Stomach (tissue), 8 donors: ENCODE measurements at regions not wholly inside any gene's neighbourhood (a gene's known extent, or its start where the extent isn't known, plus 50 kb on each side); places are given as distances from the start of the nearest gene placed in this dataset.

ENCODE experiments used
- DNase-seq, 2 donors: peaks; one replicate each; pipeline versions ENCODE4 v3.0.0 to v3.0.0-alpha.2; 2013 to 2019
- H3K27ac ChIP-seq, 5 donors: fragments of 200-600 bp in 4 of 5; sonication (generic) in 4 of 5; one replicate each; pipeline ENCODE4 v1.5.1; 2013 to 2019; ENCODE audit warnings: mild to moderate bottlenecking in 1 of 5, moderate library complexity in 1 of 5
- H3K27me3 ChIP-seq, 3 donors: fragments of 200-600 bp; sonication (generic); one replicate each; pipeline ENCODE4 v1.5.1; 2017 to 2019; ENCODE audit warnings: mixed run types in 1 of 3
- H3K36me3 ChIP-seq, 4 donors: fragments of 200-600 bp; sonication (generic); 1 replicate in 3 of 4; 2 replicates in 1 of 4; pipeline ENCODE4 v1.5.1; 2016 to 2019
- H3K4me1 ChIP-seq, 4 donors: fragments of 200-600 bp; sonication (generic); one replicate each; pipeline ENCODE4 v1.5.1; 2016 to 2019
- H3K4me3 ChIP-seq, 4 donors: fragments of 200-600 bp; sonication (generic) in 3 of 4; one replicate each; pipeline ENCODE4 v1.5.1; 2016 to 2019; ENCODE audit warnings: mild to moderate bottlenecking in 1 of 4
- H3K9me3 ChIP-seq, 4 donors: fragments of 200-600 bp; sonication (generic); one replicate each; pipeline ENCODE4 v1.5.1; 2016 to 2019
- CTCF ChIP-seq, 7 experiments: fragments of 450-650 bp in 4 of 7; fragments of 200-600 bp in 3 of 7; sonication (generic) in 3 of 7; IDR thresholded peaks; one replicate each; pipeline ENCODE4 v1.5.1; 2016 to 2019; ENCODE audit warnings: antibody characterized with exemption in 7 of 7, control low read depth in 2 of 7, mild to moderate bottlenecking in 1 of 7
- EP300 ChIP-seq: sonication (generic); formaldehyde crosslinking; IDR thresholded peaks from one replicate; pipeline ENCODE4 v1.6.1; 2017; ENCODE audit warnings: antibody characterized with exemption
- POLR2A ChIP-seq, 4 donors: fragments of 450-650 bp; IDR thresholded peaks; one replicate each; pipeline ENCODE4 v1.6.1; 2016; ENCODE audit warnings: antibody characterized with exemption in 4 of 4, control low read depth in 2 of 4, mild to moderate bottlenecking in 1 of 4, moderate library complexity in 1 of 4
- POLR2AphosphoS5 ChIP-seq, 3 donors: sonication (generic); formaldehyde crosslinking; IDR thresholded peaks; one replicate each; pipeline ENCODE4 v1.6.1; 2016; ENCODE audit warnings: antibody characterized with exemption in 3 of 3
- WGBS, 5 donors: extraction: QIAGEN DNeasy Blood & Tissue Kit in 3 of 5; methylation state at CpG; one replicate each; pipeline versions ENCODE4 v1.1.5 to v1.1.7; 2013 to 2018; 5-methylcytosine and 5-hydroxymethylcytosine counted together
- intact Hi-C: fragments of 100-400 bp; cut with DNase I; formaldehyde crosslinking; loops from one replicate; pipeline ENCODE4 v1.15.1; 2023; ENCODE audit warnings: low total_unique reads
- donor health status: healthy with polysubstance abuse.
- donor health status: Bipolar disorder and iron deficiency.
- donor health status: healthy.

- 51 to 63% (median 56%) methylated on average over 2 of the region's 2 CpGs for WGBS, 5 donors
- H3K4me1 ChIP-seq: peaks cover 6 to 41% (median 15%) of the 10 kb centered on the region in 4 donors
These were observed 466.8 kb downstream of the SOX6 start for GRCh38 chr11:15889363-15890030.

GRCh38 chr11:15890031-15890713, 466.2 kb downstream of the SOX6 start:
- intact Hi-C loops: no loop called here
- TF ChIP-seq EP300 (no peak), POLR2A (IDR thresholded peaks at IDR 0.05) (no peak), POLR2AphosphoS5 (IDR thresholded peaks at IDR 0.05) (no peak), CTCF (IDR thresholded peaks at IDR 0.05) (no peak)

More at GRCh38 chr11:15889363-15890030, 466.8 kb downstream of the SOX6 start:
- TF ChIP-seq POLR2A (IDR thresholded peaks at IDR 0.05) (no peak), POLR2AphosphoS5 (IDR thresholded peaks at IDR 0.05) (no peak), EP300 (no peak), CTCF (IDR thresholded peaks at IDR 0.05) (no peak)
- no peaks in the 10 kb centered on the region for H3K36me3 ChIP-seq
- intact Hi-C loops: no loop called here
- DNase-seq: no peak
- no peaks in the 10 kb centered on the region for H3K9me3 ChIP-seq
- no peaks in the 10 kb centered on the region for H3K27me3 ChIP-seq
- no peak overlapping the region for H3K4me3 ChIP-seq
- H3K27ac ChIP-seq: no peak overlapping the region

GRCh38 chr11:15893080-15893492, 463.3 kb downstream of the SOX6 start:
- peak overlapping the region in 1 of 5 donors; percentile 32 for H3K27ac ChIP-seq
- H3K27me3 ChIP-seq: no peaks in the 10 kb centered on the region
- intact Hi-C loops: no loop called here
- peaks cover 6 to 31% (median 21%) of the 10 kb centered on the region in 4 donors for H3K4me1 ChIP-seq
- DNase-seq: peak in 1 of 2 donors; percentile 60
- H3K4me3 ChIP-seq: no peak overlapping the region
- TF ChIP-seq EP300 (no peak), POLR2AphosphoS5 (IDR thresholded peaks at IDR 0.05) (peak in 1 of 3 donors; percentile 19)
- H3K9me3 ChIP-seq: no peaks in the 10 kb centered on the region
- H3K36me3 ChIP-seq: no peaks in the 10 kb centered on the region
- 20 to 54% (median 32%) methylated on average over 3 of the region's 3 CpGs for WGBS, 5 donors

More at GRCh38 chr11:15890031-15890713, 466.2 kb downstream of the SOX6 start:
- H3K27me3 ChIP-seq: no peaks in the 10 kb centered on the region
- 57 to 82% (median 80%) methylated on average over 9 of the region's 9 CpGs for WGBS, 5 donors
- H3K27ac ChIP-seq: no peak overlapping the region
- no peaks in the 10 kb centered on the region for H3K9me3 ChIP-seq
- no peaks in the 10 kb centered on the region for H3K36me3 ChIP-seq
- DNase-seq: no peak
- H3K4me3 ChIP-seq: no peak overlapping the region
- peaks cover 6 to 34% (median 15%) of the 10 kb centered on the region in 4 donors for H3K4me1 ChIP-seq

- Histone ChIP-seq H3K9me3 (no peaks in the 10 kb centered on the region), H3K36me3 (no peaks in the 10 kb centered on the region), H3K4me1 (peaks cover 8 to 25% (median 16%) of the 10 kb centered on the region in 4 donors), H3K27ac (no peak overlapping the region), H3K27me3 (no peaks in the 10 kb centered on the region), H3K4me3 (no peak overlapping the region)
- 91 to 98% (median 97%) methylated on average over 12 of the region's 12 CpGs for WGBS, 5 donors
- TF ChIP-seq POLR2AphosphoS5 (IDR thresholded peaks at IDR 0.05) (no peak), CTCF (IDR thresholded peaks at IDR 0.05) (no peak), POLR2A (IDR thresholded peaks at IDR 0.05) (no peak), EP300 (no peak)
- no peak for DNase-seq
- intact Hi-C loops: no loop called here
These were observed 460.3 kb downstream of the SOX6 start for GRCh38 chr11:15896026-15896425.
